22Rv1 (cell line): ENCODE measurements at regions not wholly inside any gene's neighbourhood (a gene's known extent, or its start where the extent isn't known, plus 50 kb on each side); places are given as distances from the start of the nearest gene placed in this dataset.

ENCODE experiments used
- H3K27ac ChIP-seq: fragments of 450-650 bp; 2 replicates; pipeline ENCODE4 v1.5.1; 2017
- ZFX ChIP-seq: fragments of 450-650 bp; IDR thresholded peaks from 2 replicates; pipeline ENCODE4 v1.6.1; 2017; ENCODE audit warnings: antibody characterized with exemption, borderline replicate concordance
- TF ChIP-seq, protein P1 (sequence below): fragments of 450-650 bp; IDR thresholded peaks from 2 replicates; pipeline ENCODE4 v1.5.1; 2017; ENCODE audit warnings: mild to moderate bottlenecking

DNA sequence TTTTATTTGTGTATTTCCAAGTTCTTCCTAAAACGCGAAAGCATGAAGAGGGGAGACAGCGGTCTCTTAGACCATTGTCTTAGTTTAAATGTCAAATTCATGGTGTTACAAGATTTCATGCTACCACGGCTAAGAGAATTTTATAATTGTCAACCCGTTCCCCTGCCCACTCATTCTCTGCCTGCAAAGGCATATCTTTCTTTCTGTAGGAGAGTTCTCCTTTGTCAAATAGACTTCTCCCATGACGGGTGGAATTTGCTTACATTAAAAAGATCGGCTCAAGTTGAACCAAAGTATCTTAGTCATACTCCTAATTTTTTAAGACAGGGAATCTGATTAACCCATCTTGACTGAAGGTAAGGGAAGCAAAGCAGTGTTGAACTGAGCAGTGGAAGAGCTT, 539.2 kb downstream of the REEP3 start:
- no peak overlapping the region for H3K27ac ChIP-seq
- TF ChIP-seq, protein P1, sequence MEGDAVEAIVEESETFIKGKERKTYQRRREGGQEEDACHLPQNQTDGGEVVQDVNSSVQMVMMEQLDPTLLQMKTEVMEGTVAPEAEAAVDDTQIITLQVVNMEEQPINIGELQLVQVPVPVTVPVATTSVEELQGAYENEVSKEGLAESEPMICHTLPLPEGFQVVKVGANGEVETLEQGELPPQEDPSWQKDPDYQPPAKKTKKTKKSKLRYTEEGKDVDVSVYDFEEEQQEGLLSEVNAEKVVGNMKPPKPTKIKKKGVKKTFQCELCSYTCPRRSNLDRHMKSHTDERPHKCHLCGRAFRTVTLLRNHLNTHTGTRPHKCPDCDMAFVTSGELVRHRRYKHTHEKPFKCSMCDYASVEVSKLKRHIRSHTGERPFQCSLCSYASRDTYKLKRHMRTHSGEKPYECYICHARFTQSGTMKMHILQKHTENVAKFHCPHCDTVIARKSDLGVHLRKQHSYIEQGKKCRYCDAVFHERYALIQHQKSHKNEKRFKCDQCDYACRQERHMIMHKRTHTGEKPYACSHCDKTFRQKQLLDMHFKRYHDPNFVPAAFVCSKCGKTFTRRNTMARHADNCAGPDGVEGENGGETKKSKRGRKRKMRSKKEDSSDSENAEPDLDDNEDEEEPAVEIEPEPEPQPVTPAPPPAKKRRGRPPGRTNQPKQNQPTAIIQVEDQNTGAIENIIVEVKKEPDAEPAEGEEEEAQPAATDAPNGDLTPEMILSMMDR = no peak
- TF ChIP-seq ZFX = no peak

DNA sequence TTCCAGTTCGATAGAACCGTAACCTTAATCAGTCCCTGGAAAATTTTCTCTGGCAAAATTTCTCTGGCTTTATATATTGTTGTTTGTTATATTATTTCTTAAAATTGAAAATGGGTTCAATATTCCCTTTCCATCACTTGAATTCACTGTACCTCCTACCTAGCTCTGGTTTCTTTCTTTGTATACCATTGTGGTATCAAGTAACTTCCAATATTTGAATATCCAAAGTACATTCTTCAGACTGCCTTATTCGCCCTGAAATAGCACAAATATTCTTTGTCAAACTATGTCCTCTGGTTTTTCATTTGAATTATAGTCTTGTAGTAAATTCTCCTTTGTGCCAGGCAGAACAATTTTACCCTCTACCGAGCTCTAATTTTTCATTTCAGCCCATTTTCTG, 541.6 kb downstream of the REEP3 start:
- TF ChIP-seq, protein P1 = no peak
- TF ChIP-seq ZFX = no peak
- no peak overlapping the region for H3K27ac ChIP-seq

DNA sequence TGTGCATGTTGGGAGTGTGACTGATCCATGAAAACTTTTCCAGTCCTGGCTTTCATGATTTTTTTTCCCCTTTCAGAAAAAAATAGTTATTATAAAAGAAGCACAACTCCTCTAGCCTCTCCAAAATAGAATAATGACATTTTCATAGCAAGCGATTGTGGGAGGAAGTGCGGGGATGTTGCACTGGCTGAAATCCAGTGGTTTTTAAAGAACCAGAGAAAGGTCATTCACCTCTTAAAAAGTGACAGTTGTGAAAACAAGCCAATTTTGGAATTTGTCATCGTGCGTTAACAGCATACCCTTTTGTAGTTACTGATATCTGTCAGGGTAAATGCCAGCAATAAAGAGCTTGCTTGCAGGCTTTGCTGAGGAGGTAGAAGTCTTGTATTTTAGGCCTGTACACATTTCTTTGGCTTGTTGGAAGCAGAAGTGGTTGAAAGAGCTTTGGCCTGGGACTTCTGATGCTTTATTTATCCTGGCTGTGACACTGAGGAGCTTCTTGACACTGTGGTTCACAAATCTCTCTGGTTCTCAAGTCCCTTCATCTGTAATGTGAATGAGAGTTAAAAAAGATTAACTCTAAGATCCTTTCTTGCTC, 545.9 kb downstream of the REEP3 start:
- no peak for TF ChIP-seq ZFX
- TF ChIP-seq, protein P1 = no peak
- H3K27ac ChIP-seq = no peak overlapping the region

DNA sequence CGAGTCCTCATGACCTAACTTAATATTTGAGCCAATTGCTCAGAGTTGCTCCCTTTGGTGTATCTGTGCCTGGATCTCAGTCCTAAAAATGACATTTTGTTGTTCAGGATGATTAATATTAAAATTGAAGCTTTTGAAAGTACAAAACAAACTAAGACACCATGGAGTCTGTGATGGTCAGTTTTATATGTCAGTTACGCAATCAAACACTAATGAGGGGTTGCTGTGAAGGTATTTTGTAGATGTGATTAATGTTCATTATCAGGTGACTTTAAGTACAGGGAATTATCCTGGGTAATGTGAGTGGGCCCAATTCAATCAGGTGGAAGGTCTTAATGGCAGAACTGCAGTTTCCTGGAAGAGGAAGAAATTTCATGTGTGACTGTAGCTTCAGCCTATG, 546.7 kb downstream of the REEP3 start:
- no peak for TF ChIP-seq ZFX
- TF ChIP-seq, protein P1 = no peak
- no peak overlapping the region for H3K27ac ChIP-seq

DNA sequence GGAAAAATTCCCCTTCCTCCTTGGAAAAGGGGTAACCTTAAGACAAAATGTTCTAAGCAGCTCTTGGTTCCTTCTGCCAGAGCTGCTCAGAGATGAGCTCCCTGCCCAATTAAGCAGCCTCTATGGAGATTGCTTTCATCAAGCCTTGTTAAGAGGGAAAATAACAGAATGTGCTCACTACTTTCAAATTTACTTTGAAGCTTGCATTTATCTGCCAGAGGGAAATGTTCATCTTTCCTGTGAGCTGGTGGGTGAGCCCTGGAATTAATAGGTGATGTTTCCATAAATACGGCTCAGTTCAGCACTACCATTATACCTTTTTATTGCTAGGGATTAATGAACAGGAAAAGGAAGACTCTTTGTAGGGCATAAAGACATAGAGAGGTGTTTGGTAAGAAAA, 549.0 kb downstream of the REEP3 start:
- no peak overlapping the region for H3K27ac ChIP-seq
- no peak for TF ChIP-seq ZFX
- TF ChIP-seq, protein P1 = no peak

DNA sequence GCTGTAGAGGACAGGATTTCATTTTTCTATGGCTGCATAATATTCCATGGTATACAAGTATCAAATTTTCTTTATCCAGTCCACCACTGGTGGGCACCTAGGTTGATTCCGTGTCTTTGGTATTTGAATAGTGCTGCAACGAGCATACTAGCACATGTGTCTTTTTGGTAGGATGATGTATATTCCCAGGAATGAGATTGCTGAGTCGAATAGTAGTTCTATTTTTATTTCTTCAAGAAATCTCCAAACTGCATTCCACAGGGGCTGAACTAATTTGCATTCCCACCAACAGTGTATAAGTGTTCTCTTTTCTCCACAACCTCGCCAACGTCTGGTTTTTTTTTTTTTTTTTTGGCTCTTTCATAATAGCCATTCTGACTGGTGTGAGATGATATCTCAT, 550.0 kb downstream of the REEP3 start:
- H3K27ac ChIP-seq = no peak overlapping the region
- no peak for TF ChIP-seq ZFX
- TF ChIP-seq, protein P1 = no peak

DNA sequence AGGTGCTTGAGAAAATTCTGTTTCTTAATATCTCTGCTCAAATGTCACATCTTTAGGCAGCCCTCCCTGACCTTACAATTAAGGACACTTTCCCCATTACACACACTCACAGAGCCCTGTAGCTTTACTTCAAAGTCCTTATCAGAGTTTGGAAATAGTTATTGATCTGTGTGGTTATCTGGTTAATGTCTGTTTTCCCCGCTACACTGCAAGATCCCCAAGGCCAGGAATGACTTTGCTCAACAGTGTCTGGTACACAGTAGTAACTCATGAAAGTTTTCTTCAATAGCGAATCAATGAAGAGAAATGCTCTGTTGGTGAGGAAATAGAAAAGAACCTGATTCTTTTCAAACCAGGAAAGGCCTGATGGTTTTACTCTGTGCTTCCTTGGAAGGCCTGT, 554.4 kb downstream of the REEP3 start:
- no peak overlapping the region for H3K27ac ChIP-seq
- TF ChIP-seq, protein P1 = no peak
- no peak for TF ChIP-seq ZFX
